GM19397 (cell line): ENCODE measurements at regions not wholly inside any gene's neighbourhood (a gene's known extent, or its start where the extent isn't known, plus 50 kb on each side); places are given as distances from the start of the nearest gene placed in this dataset.
"Not testable (repeated sequence)": the region's sequence is repeated elsewhere in the genome, so short reads cannot be mapped to it uniquely, and the experiment has no call there.

Experiments used
- ATAC-seq: cut with Tn5 transposase; IDR thresholded peaks from one replicate; pipeline ENCODE4 v1.9.1; 2021; ENCODE audit warnings: mild to moderate bottlenecking, moderate library complexity; ENCODE audit not compliant: unreplicated experiment

DNA sequence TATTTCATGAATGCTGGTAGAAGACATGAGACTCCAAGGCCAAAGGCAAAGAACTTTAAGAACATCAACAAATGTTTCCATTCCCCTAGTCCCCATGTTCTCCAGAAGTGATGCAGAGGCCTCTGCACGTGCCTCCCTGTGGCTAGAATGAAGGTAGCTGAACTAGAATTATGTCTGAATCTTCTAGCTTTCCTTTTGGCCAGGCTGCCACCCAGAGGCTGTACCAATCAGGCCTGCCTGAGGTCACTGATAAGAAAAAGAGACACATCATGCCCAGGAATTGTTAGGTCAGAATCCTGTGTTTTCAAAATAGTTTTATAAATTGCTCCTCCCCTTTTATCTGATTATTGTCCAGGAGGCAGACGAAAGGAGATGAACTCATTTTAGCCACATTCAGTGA lies 188.0 kb upstream of the SLC16A7 start:
- no peak for ATAC-seq

DNA sequence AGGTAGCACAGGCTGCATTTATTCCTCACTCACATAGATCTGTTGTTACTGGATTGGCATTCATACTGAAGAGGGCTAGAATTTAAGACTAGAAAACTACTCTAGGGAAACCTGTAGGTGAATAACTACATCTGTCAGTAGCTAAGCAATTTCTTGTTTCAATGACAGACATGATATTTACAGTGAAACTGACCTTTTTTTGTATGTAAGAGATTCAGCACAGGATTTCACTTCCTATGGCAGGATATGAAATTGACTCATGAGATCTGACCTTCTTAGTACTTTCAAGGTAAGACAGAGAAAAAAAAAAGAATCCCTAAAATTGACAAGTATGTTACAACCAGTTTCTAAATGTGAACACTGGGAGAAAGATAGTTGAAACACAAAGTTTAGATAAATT lies 189.8 kb upstream of the SLC16A7 start:
- no peak for ATAC-seq

DNA sequence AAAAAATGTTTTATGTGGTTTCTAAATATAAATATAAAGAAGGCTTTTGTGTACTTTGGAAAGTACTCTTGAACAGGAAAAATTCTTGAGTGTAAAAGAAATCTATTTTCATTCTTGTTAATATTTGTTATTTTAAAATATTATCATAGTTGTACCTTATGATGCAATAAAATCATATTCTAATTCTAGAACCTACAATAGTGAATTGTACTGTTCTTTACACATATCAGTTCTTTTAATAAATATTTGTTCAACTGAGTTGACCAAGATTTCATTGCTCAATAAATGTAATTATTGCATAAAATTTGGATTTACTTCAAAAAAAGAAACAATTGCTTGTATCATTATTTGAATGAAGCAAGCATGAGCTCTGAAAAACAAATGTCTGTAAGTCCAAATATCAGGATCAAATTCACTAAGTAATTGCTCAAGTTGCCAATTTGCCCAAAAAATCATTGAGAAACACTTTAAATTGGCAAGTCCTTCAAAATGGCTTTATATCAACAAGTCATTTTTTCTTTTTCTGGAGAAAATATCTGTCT lies 191.6 kb upstream of the SLC16A7 start:
- ATAC-seq: no peak

GRCh38 chr12:59403259-59403932 lies 192.4 kb upstream of the SLC16A7 start:
- ATAC-seq: no peak

GRCh38 chr12:59401862-59402261 lies 194.0 kb upstream of the SLC16A7 start:
- no peak for ATAC-seq

DNA sequence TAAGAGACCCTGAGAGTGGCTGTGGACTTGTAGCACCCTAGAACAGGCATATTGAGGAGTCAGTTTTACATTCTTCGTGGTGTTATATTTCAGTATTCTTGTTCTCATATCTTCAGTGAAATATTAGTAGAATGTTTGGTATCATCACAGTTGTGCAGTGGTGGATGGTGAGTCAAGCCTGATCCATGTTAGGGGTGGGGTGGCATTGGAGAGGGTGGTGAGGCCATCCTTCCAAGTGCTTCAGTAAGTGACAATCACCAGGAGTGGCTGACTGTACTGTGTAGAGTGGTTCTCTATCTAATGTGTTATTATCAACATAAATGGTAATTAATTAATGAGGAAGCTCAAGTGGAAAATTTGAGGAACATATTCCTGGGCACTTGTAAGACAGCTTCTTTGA lies 197.7 kb upstream of the SLC16A7 start:
- no peak for ATAC-seq

- ATAC-seq: no peak
Measured at GRCh38 chr12:59396919-59397318, 198.9 kb upstream of the SLC16A7 start.

DNA sequence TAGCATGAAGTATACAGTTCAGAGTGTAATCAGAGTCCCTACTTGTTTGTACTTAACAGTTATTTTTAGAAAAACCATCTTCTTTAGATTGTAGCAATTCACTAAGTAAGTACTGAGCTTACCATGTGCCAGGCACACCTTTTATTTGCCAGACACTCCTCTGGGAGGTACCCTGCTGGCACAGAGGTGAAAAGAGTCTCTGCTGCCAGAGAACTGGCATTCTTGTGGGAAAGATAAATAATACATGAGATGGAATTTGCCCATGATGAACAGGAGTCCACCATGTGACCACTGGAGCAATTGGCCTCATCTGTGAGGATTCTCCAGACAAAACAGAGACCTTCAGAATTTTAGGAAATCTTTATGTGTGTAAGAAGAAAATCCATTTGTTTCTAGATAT lies 199.3 kb upstream of the SLC16A7 start:
- ATAC-seq: no peak

DNA sequence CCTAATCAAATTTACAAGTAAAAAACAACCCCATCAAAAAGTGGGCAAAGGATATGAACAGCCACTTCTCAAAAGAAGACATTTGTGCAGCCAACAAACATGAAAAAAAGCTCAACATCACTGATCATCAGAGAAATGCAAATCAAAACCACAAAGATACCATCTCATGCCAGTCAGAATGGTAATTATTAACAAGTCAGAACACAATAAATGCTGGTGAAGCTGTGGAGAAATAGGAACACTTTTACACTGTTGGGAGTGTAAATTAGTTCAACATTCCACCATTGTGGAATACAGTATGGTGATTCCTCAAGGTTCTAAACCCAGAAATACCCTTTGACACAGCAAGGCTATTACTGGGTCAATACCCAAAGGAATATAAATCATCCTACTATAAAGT lies 200.5 kb upstream of the SLC16A7 start:
- ATAC-seq: not testable (repeated sequence)

- no peak for ATAC-seq
Measured at GRCh38 chr12:59393506-59393905, 202.3 kb upstream of the SLC16A7 start.

DNA sequence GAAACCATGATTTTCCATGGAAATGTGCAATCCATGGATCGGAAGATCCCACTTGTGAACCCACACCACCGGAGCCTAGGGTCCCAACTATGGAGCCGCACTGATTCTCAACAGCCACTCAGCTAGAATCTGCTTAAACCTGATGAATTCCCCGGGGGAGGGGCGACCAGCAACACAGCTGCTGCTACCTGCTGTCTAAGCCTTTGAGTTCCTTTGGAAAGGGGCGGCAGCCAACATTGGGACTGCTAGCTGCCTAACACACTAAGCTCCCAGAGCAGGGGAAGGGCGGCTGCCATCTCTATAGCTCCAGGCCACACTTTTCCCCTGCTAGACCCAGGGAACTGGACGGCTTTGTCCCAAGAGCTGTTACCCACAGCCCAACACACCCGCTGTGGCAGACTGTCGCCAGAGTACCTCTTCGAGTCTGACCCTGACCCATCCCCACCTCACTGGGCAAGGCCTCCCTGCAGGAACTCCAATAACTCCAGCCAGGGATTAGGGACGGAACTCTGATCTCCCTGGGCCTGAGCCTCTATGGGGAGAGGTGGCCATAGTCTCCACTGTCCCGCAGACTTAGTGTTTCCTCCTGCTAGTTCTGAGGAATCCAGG lies 205.8 kb upstream of the SLC16A7 start:
- ATAC-seq: no peak

- no peak for ATAC-seq
Measured at GRCh38 chr12:59388694-59389093, 207.1 kb upstream of the SLC16A7 start.

DNA sequence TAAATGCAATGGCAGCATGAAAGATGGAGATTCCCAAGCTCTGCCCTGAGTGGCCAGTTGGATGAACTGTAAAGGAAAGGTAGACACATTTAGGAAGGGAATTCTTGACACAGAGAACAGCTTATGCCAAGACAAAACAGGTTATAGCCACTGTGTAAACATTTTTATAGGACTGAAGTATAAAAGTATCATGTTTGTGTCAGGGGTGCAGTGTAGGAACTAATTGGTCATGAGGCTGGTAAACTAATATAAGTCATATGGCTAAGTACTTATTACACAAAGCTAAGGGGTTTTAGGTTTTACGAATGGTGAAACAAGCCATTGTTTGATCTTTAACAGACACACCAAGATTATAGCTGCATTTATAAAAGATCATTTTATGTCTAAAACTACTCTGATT lies 207.7 kb upstream of the SLC16A7 start:
- no peak for ATAC-seq

DNA sequence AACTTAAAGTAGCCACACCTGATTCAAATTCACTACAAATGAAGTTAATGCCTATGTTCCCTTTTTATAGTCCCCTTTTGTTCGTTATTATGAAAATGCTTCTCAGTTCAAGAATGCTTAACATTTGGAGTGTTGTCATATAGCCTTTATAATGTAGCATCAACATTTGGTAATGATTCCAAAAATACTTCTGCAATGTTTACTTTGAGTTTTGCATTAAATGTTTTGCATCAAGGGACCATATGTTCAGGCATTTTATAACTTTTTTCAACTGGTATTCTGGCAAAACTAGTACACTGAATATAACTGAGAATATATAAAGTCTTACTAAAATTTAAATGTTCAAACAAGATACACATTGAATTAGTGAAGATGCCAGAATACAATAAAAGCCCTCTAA lies 209.6 kb upstream of the SLC16A7 start:
- no peak for ATAC-seq

- ATAC-seq: no peak
Measured at GRCh38 chr12:59383079-59383822, 212.6 kb upstream of the SLC16A7 start.

DNA sequence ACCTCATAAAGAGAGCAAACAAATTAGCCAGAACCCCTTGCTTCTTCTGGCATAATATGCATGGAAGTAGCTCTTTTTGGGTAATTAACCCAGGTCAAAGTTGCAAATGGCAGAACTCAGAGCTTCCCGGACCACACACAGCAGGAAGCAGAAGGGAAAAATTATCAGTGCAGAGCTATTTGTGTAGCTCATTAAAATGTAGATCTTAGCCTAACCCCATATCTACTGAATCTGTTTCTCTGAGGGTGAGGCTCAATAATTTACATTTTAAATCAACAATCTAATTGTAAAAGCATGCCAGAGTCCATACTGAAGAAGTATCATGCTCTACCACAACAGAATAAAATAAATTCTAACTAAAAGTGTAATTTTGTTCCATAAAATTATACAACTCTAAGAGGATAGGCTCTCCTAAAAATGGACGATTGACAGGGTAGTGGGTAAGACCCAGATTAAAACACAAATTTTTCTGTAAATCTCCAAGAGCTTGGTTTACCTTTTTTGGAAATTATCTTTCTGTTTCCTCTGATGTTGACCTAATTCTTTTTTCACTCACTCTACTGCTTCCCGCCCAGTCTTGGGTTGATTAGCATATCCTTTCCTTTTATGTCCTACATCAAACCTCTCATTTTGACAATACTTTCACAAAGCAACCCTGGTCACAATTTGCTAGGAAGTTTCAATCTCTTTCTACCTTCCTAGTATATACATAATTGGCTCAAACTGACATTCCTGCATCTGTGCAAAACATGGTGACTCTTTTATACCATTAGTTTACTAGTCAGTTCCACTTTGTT lies 213.3 kb upstream of the SLC16A7 start:
- ATAC-seq: no peak

- no peak for ATAC-seq
Measured at GRCh38 chr12:59381106-59381505, 214.7 kb upstream of the SLC16A7 start.

DNA sequence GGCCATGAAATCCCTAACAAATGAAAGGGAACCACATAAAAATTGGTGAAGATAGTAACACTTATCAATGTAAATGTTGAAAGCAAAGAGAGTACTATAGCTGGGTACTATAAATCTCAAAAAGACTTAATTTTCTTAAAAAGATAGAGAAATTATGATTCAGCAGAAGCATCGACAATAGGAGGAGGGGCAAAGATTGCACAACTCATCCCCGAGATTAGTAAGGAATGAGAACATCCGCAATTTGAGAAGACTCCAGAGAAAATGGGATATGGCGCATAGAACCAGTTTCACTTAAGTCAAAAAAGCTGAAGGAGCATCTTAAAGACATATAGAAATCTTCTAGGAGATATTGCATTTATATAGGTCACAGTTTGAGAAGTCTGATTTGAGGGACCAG lies 220.2 kb upstream of the SLC16A7 start:
- no peak for ATAC-seq

GRCh38 chr12:59374783-59375182 lies 221.0 kb upstream of the SLC16A7 start:
- no peak for ATAC-seq

- ATAC-seq: no peak
Measured at GRCh38 chr12:59372956-59373355, 222.9 kb upstream of the SLC16A7 start.

GRCh38 chr12:59370933-59371332 lies 224.9 kb upstream of the SLC16A7 start:
- ATAC-seq: no peak
